ENCODE measurements at regions not wholly inside any gene's neighbourhood (a gene's known extent, or its start where the extent isn't known, plus 50 kb on each side); places are given as distances from the start of the nearest gene placed in this dataset.

DNA sequence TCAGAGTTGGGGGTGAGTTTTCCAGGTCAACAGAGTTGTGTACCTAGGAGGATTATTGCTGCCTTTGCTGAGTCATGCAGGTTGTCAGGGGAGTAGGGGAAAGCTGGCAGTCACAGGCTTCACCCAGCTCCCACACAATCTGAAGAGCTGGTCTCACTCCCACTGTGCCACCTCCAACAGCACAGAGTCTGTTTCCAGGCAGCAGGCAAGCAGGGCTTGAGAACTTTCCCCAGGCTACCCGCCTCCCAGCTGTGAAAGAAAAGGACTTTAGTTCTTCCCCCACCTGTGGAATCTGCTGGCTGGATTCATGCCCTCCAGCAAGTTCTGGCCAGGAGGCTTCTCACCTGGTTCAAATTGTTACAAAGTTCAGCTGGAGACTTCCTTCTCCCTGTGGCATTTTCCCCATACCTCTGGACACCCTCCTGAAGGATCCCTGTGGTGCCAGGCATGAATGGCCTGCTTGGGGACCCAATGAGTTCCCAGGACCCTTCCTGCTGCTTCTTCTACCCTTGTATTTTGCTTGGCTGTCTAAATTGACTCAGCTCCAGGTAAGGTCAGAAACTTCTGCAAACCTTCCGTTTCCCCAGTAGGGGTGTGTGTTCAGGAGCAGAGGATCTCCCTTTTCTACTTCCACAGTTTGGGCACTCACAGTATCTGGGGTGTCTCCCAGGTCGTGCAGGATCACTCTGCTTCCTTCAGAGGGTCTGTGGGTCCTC is 378.1 kb upstream of the MAN1A1 start:
- no peak for TF ChIP-seq EZH2 (IDR thresholded peaks at IDR 0.05; ENCODE audit: low read depth, unreplicated experiment)
- TF ChIP-seq, protein P1, sequence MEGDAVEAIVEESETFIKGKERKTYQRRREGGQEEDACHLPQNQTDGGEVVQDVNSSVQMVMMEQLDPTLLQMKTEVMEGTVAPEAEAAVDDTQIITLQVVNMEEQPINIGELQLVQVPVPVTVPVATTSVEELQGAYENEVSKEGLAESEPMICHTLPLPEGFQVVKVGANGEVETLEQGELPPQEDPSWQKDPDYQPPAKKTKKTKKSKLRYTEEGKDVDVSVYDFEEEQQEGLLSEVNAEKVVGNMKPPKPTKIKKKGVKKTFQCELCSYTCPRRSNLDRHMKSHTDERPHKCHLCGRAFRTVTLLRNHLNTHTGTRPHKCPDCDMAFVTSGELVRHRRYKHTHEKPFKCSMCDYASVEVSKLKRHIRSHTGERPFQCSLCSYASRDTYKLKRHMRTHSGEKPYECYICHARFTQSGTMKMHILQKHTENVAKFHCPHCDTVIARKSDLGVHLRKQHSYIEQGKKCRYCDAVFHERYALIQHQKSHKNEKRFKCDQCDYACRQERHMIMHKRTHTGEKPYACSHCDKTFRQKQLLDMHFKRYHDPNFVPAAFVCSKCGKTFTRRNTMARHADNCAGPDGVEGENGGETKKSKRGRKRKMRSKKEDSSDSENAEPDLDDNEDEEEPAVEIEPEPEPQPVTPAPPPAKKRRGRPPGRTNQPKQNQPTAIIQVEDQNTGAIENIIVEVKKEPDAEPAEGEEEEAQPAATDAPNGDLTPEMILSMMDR (conservative IDR thresholded peaks at IDR 0.05; ENCODE audit: low read depth in 2 of 2): peak; percentile 10 to 41; a peak in 1 of 4 replicates
- TF ChIP-seq, protein P2, sequence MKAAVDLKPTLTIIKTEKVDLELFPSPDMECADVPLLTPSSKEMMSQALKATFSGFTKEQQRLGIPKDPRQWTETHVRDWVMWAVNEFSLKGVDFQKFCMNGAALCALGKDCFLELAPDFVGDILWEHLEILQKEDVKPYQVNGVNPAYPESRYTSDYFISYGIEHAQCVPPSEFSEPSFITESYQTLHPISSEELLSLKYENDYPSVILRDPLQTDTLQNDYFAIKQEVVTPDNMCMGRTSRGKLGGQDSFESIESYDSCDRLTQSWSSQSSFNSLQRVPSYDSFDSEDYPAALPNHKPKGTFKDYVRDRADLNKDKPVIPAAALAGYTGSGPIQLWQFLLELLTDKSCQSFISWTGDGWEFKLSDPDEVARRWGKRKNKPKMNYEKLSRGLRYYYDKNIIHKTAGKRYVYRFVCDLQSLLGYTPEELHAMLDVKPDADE (IDR thresholded peaks at IDR 0.05): no peak
- TF ChIP-seq EZH2phosphoT487 (IDR thresholded peaks at IDR 0.05; ENCODE audit: unreplicated experiment): no peak
- no peak for TF ChIP-seq ZNF114 (CRISPR knock-in tag; IDR thresholded peaks at IDR 0.05)
- TF ChIP-seq ZNF331 (CRISPR knock-in tag; IDR thresholded peaks at IDR 0.05; ENCODE audit: low read depth): no peak
- TF ChIP-seq, protein P3, sequence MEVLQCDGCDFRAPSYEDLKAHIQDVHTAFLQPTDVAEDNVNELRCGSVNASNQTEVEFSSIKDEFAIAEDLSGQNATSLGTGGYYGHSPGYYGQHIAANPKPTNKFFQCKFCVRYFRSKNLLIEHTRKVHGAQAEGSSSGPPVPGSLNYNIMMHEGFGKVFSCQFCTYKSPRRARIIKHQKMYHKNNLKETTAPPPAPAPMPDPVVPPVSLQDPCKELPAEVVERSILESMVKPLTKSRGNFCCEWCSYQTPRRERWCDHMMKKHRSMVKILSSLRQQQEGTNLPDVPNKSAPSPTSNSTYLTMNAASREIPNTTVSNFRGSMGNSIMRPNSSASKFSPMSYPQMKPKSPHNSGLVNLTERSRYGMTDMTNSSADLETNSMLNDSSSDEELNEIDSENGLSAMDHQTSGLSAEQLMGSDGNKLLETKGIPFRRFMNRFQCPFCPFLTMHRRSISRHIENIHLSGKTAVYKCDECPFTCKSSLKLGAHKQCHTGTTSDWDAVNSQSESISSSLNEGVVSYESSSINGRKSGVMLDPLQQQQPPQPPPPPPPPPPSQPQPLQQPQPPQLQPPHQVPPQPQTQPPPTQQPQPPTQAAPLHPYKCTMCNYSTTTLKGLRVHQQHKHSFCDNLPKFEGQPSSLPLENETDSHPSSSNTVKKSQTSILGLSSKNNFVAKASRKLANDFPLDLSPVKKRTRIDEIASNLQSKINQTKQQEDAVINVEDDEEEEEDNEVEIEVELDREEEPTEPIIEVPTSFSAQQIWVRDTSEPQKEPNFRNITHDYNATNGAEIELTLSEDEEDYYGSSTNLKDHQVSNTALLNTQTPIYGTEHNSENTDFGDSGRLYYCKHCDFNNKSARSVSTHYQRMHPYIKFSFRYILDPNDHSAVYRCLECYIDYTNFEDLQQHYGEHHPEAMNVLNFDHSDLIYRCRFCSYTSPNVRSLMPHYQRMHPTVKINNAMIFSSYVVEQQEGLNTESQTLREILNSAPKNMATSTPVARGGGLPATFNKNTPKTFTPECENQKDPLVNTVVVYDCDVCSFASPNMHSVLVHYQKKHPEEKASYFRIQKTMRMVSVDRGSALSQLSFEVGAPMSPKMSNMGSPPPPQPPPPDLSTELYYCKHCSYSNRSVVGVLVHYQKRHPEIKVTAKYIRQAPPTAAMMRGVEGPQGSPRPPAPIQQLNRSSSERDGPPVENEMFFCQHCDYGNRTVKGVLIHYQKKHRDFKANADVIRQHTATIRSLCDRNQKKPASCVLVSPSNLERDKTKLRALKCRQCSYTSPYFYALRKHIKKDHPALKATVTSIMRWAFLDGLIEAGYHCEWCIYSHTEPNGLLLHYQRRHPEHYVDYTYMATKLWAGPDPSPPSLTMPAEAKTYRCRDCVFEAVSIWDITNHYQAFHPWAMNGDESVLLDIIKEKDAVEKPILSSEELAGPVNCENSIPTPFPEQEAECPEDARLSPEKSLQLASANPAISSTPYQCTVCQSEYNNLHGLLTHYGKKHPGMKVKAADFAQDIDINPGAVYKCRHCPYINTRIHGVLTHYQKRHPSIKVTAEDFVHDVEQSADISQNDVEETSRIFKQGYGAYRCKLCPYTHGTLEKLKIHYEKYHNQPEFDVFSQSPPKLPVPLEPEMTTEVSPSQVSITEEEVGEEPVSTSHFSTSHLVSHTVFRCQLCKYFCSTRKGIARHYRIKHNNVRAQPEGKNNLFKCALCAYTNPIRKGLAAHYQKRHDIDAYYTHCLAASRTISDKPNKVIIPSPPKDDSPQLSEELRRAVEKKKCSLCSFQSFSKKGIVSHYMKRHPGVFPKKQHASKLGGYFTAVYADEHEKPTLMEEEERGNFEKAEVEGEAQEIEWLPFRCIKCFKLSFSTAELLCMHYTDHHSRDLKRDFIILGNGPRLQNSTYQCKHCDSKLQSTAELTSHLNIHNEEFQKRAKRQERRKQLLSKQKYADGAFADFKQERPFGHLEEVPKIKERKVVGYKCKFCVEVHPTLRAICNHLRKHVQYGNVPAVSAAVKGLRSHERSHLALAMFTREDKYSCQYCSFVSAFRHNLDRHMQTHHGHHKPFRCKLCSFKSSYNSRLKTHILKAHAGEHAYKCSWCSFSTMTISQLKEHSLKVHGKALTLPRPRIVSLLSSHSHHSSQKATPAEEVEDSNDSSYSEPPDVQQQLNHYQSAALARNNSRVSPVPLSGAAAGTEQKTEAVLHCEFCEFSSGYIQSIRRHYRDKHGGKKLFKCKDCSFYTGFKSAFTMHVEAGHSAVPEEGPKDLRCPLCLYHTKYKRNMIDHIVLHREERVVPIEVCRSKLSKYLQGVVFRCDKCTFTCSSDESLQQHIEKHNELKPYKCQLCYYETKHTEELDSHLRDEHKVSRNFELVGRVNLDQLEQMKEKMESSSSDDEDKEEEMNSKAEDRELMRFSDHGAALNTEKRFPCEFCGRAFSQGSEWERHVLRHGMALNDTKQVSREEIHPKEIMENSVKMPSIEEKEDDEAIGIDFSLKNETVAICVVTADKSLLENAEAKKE (CRISPR knock-in tag; IDR thresholded peaks at IDR 0.05): peak; percentile 37; the same call in 1 of the 2 replicates
- TF ChIP-seq CREB1 (CRISPR knock-in tag; IDR thresholded peaks at IDR 0.05; ENCODE audit: low read depth): no peak
- no peak for TF ChIP-seq JUNB (IDR thresholded peaks at IDR 0.05; ENCODE audit: unreplicated experiment)
- TF ChIP-seq STAT1 (IDR thresholded peaks at IDR 0.05; ENCODE audit: unreplicated experiment): no peak
- TF ChIP-seq, protein P4, sequence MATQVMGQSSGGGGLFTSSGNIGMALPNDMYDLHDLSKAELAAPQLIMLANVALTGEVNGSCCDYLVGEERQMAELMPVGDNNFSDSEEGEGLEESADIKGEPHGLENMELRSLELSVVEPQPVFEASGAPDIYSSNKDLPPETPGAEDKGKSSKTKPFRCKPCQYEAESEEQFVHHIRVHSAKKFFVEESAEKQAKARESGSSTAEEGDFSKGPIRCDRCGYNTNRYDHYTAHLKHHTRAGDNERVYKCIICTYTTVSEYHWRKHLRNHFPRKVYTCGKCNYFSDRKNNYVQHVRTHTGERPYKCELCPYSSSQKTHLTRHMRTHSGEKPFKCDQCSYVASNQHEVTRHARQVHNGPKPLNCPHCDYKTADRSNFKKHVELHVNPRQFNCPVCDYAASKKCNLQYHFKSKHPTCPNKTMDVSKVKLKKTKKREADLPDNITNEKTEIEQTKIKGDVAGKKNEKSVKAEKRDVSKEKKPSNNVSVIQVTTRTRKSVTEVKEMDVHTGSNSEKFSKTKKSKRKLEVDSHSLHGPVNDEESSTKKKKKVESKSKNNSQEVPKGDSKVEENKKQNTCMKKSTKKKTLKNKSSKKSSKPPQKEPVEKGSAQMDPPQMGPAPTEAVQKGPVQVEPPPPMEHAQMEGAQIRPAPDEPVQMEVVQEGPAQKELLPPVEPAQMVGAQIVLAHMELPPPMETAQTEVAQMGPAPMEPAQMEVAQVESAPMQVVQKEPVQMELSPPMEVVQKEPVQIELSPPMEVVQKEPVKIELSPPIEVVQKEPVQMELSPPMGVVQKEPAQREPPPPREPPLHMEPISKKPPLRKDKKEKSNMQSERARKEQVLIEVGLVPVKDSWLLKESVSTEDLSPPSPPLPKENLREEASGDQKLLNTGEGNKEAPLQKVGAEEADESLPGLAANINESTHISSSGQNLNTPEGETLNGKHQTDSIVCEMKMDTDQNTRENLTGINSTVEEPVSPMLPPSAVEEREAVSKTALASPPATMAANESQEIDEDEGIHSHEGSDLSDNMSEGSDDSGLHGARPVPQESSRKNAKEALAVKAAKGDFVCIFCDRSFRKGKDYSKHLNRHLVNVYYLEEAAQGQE (IDR thresholded peaks at IDR 0.05; ENCODE audit: unreplicated experiment): no peak
- no peak for TF ChIP-seq NANOG (IDR thresholded peaks at IDR 0.05; ENCODE audit: borderline replicate concordance)
- TF ChIP-seq POLR2AphosphoS5 (IDR thresholded peaks at IDR 0.05; ENCODE audit: low read depth): no peak
- Histone ChIP-seq H3K27ac (ENCODE audit: low read depth) (no peak overlapping the region), H3K79me2 (replicated peaks; ENCODE audit: insufficient read depth) (no peaks in the 10 kb centered on the region), H3K36me3 (ENCODE audit: insufficient read depth) (no peaks in the 10 kb centered on the region), H3K27me3 (ENCODE audit: insufficient read depth) (no peaks in the 10 kb centered on the region), H3K4me2 (no peak overlapping the region), H3K4me3 (no peak overlapping the region), H3F3A (replicated peaks; ENCODE audit: low read depth) (no peaks in the 10 kb centered on the region), H3K4me1 (ENCODE audit: insufficient read depth) (0 out of 2 replicates have a peak, but pooled peaks cover 5% of the 10 kb centered on the region), H2AFZ (0 out of 2 replicates have a peak overlapping the region, but pooled peaks have one; percentile 38), H3K9me2 (ENCODE audit: insufficient read depth) (no peaks in the 10 kb centered on the region), H4K20me1 (replicated peaks; ENCODE audit: insufficient read depth) (no peaks in the 10 kb centered on the region)
- peaks cover 27% of the 10 kb centered on the region; the same call in 2 of the 3 replicates for H3K4me1 Mint-ChIP-seq
- DNase-seq (ENCODE audit: low spot score) (peak; percentile 38), ATAC-seq (peak; percentile 84)
- no peaks in the 10 kb centered on the region for H3K27me3 Mint-ChIP-seq (ENCODE audit: insufficient read depth, low read depth, poor library complexity)
- no peaks in the 10 kb centered on the region for H3K9me3 Mint-ChIP-seq
- no peaks in the 10 kb centered on the region; the same call in 2 of the 3 replicates for H3K36me3 Mint-ChIP-seq (ENCODE audit: low read depth)
- no peak overlapping the region for H3K27ac Mint-ChIP-seq
- no peak overlapping the region for H3K4me3 Mint-ChIP-seq
